ENCODE measurements at regions not wholly inside any gene's neighbourhood (a gene's known extent, or its start where the extent isn't known, plus 50 kb on each side); places are given as distances from the start of the nearest gene placed in this dataset.
A peak's percentile ranks its signal among the peaks of the same experiment; 100 is the strongest.

DNA sequence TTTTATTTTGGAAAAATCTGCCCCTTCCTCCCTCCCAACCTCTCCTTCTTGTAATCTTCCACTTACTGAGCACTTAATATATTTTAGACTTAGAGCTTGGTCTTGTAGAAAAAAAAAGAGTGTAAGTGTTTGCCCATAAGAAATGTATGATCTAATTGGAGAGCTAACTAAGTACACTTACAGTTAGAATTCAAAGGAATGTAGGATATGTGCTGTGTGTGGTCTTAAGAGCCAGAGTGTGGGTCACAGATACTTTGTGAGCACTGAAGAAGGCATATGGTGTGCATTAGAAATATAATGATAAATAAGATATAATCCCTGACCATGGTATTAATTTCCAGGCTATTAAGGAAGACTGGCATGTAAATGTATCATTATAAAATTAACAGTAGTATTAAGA, 91.8 kb upstream of the ZNF521 start:
- no peak for DNase-seq
- H3K4me3 Mint-ChIP-seq = no peak overlapping the region
- H3K4me1 Mint-ChIP-seq = no peaks in the 10 kb centered on the region
- peaks cover 11% of the 10 kb centered on the region for H3K9me3 Mint-ChIP-seq
- no peaks in the 10 kb centered on the region for H3K27me3 Mint-ChIP-seq (ENCODE audit: low read depth, poor library complexity)
- TF ChIP-seq, protein P1, sequence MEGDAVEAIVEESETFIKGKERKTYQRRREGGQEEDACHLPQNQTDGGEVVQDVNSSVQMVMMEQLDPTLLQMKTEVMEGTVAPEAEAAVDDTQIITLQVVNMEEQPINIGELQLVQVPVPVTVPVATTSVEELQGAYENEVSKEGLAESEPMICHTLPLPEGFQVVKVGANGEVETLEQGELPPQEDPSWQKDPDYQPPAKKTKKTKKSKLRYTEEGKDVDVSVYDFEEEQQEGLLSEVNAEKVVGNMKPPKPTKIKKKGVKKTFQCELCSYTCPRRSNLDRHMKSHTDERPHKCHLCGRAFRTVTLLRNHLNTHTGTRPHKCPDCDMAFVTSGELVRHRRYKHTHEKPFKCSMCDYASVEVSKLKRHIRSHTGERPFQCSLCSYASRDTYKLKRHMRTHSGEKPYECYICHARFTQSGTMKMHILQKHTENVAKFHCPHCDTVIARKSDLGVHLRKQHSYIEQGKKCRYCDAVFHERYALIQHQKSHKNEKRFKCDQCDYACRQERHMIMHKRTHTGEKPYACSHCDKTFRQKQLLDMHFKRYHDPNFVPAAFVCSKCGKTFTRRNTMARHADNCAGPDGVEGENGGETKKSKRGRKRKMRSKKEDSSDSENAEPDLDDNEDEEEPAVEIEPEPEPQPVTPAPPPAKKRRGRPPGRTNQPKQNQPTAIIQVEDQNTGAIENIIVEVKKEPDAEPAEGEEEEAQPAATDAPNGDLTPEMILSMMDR (IDR thresholded peaks at IDR 0.05) = no peak
- H3K27ac Mint-ChIP-seq = no peak overlapping the region
- H3K36me3 Mint-ChIP-seq (ENCODE audit: low read depth) = peaks cover 4% of the 10 kb centered on the region

DNA sequence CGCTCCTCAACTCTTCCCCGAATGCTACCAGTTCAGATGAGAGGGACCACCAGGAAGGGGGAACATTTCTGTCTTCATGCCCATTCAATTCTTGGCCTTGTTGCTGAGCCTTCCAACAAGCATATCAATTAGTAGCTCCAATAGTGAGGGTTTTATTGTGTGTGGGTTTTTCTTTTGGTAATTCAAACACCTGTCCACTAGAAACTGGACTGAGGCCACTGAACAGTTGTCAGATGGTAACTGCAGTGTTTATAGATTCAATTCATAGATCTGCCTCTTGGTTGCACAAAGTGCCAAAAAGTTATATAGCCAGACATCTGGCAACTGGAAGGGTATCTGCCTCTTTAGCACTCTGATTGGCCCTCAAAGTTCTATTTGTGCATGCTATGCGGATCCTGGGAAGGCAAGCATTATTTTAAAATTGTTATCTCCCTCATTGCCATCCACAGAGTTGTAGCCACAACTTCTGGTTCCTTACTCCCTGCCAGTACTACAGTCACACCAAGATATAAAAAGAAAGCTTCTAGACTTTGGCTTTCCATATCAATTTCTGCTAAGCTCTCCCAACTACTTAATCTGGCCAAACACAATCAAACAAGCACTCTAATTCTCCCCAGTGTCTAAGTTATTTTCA, 83.3 kb upstream of the ZNF521 start:
- Mint-ChIP-seq H3K9me3 (no peaks in the 10 kb centered on the region), H3K4me3 (no peak overlapping the region), H3K27ac (no peak overlapping the region), H3K27me3 (ENCODE audit: low read depth, poor library complexity) (peaks cover 3% of the 10 kb centered on the region), H3K36me3 (ENCODE audit: low read depth) (no peaks in the 10 kb centered on the region), H3K4me1 (no peaks in the 10 kb centered on the region)
- DNase-seq = no peak
- TF ChIP-seq, protein P1 (IDR thresholded peaks at IDR 0.05) = no peak

DNA sequence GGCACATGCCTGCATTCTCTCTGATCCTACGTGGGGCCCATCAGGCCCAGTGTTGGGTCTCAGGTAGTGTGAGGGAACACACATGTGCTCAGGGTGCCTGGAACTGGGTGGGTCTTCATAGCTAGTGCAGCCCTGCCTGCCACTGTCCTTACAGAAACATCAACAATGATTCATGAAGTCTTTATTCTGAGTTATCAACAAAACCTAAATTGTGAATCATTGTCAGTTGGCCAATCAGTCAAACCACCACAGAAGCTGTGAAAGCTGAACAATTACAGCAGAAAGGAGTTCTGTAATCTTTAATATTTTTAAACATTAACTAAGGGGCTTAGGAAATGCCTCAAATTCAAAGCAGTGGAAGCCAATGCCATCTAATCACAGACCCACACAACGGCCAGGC, 82.8 kb upstream of the ZNF521 start:
- TF ChIP-seq, protein P1 (IDR thresholded peaks at IDR 0.05) = no peak
- Mint-ChIP-seq H3K36me3 (ENCODE audit: low read depth) (no peaks in the 10 kb centered on the region), H3K4me1 (no peaks in the 10 kb centered on the region), H3K27me3 (ENCODE audit: low read depth, poor library complexity) (peaks cover 3% of the 10 kb centered on the region), H3K4me3 (no peak overlapping the region), H3K9me3 (no peaks in the 10 kb centered on the region), H3K27ac (no peak overlapping the region)
- no peak for DNase-seq

DNA sequence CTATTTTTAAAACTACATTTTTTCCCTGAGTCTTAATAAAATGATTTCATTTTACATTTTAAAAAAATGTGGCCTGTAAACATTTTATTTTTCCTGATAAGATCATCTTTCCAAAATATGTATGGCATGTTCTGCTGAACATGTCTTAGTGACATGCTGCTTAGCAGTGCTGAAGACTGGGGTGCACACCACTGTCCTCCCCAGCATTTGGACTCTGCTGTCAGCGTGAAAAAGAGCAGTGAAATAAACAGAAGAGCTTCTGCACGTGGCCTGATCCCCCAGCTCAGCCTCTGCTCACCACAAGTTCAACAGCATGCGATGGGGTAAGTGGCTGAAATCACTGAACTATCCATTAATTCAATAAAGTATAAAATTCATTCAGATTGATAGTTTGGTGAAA, 81.6 kb upstream of the ZNF521 start:
- no peak for DNase-seq
- Mint-ChIP-seq H3K27ac (no peak overlapping the region), H3K36me3 (ENCODE audit: low read depth) (no peaks in the 10 kb centered on the region), H3K27me3 (ENCODE audit: low read depth, poor library complexity) (peaks cover 4% of the 10 kb centered on the region), H3K9me3 (no peaks in the 10 kb centered on the region), H3K4me1 (no peaks in the 10 kb centered on the region), H3K4me3 (no peak overlapping the region)
- TF ChIP-seq, protein P1 (IDR thresholded peaks at IDR 0.05) = no peak

DNA sequence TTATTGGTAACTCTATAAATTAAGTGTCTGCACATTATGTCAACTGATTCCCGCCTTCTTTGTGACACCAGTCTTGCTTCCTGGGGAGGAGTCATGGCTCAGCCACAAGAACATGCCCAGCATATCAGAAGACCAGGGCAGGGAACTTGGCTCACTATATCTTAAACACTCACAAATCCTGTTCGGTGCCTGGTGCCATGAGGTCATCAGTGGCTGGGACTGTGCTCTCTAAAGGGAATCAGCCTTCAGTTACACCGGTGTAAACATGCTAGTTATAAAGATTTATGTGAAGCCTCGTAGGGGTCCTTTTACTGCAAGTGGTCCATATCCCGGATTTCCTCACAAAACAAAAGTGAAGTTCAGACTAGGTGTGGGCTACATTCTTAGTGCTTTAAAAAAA, 73.1 kb upstream of the ZNF521 start:
- no peak overlapping the region for H3K4me3 Mint-ChIP-seq
- peaks cover 6% of the 10 kb centered on the region for H3K27me3 Mint-ChIP-seq (ENCODE audit: low read depth, poor library complexity)
- DNase-seq = no peak
- H3K27ac Mint-ChIP-seq = no peak overlapping the region
- TF ChIP-seq, protein P1 (IDR thresholded peaks at IDR 0.05) = no peak
- no peaks in the 10 kb centered on the region for H3K36me3 Mint-ChIP-seq (ENCODE audit: low read depth)
- peaks cover 18% of the 10 kb centered on the region for H3K9me3 Mint-ChIP-seq
- peaks cover 57% of the 10 kb centered on the region for H3K4me1 Mint-ChIP-seq

DNA sequence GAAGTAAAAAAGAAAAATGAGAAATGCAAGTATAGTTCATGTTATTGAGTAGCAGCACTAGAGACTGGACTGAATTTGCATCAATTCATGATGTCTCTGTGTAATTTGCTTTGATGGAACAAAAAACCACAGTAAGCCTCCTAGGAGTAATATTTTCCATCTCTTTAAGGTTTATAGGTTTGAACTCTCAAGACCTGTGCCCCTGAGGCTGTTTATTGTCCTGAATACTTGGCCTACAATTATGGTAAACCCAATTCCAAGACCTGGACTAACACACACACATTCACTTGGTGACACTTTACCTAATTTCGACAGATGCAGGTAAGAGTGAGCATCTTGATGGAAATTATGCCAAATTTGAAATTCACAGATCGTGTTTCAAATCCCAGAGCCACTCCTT, 71.8 kb upstream of the ZNF521 start:
- no peak for DNase-seq
- H3K4me3 Mint-ChIP-seq = no peak overlapping the region
- peaks cover 69% of the 10 kb centered on the region for H3K4me1 Mint-ChIP-seq
- no peaks in the 10 kb centered on the region for H3K36me3 Mint-ChIP-seq (ENCODE audit: low read depth)
- H3K27me3 Mint-ChIP-seq (ENCODE audit: low read depth, poor library complexity) = peaks cover 6% of the 10 kb centered on the region
- H3K27ac Mint-ChIP-seq = peak overlapping the region; percentile 2
- TF ChIP-seq, protein P1 (IDR thresholded peaks at IDR 0.05) = no peak
- peaks cover 18% of the 10 kb centered on the region for H3K9me3 Mint-ChIP-seq
